22Rv1 (cell line): ENCODE measurements at regions not wholly inside any gene's neighbourhood (a gene's known extent, or its start where the extent isn't known, plus 50 kb on each side); places are given as distances from the start of the nearest gene placed in this dataset.

Source experiments
- ZFX ChIP-seq: fragments of 450-650 bp; IDR thresholded peaks from 2 replicates; pipeline ENCODE4 v1.6.1; 2017; ENCODE audit warnings: antibody characterized with exemption, borderline replicate concordance
- TF ChIP-seq, protein P1 (sequence below): fragments of 450-650 bp; IDR thresholded peaks from 2 replicates; pipeline ENCODE4 v1.5.1; 2017; ENCODE audit warnings: mild to moderate bottlenecking

DNA sequence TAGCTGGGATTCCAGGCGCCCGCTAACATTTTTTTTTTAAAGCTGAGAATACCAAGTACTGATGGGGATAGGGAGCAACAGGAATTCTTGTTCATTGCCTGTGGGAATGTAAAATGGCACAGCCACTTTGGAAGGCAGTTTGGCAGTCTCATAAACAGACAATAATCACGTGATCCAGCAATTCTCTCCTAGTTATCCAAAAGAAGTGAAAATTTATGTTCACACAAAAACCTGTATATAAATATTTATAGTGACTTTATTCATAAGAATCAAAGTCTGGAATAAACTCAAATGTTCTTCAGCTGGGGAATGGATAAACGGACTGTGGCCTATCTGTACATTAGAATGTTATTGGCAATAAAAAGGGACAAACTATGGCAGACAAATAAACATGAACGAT is 72.5 kb upstream of the NEO1 start:
- TF ChIP-seq, protein P1, sequence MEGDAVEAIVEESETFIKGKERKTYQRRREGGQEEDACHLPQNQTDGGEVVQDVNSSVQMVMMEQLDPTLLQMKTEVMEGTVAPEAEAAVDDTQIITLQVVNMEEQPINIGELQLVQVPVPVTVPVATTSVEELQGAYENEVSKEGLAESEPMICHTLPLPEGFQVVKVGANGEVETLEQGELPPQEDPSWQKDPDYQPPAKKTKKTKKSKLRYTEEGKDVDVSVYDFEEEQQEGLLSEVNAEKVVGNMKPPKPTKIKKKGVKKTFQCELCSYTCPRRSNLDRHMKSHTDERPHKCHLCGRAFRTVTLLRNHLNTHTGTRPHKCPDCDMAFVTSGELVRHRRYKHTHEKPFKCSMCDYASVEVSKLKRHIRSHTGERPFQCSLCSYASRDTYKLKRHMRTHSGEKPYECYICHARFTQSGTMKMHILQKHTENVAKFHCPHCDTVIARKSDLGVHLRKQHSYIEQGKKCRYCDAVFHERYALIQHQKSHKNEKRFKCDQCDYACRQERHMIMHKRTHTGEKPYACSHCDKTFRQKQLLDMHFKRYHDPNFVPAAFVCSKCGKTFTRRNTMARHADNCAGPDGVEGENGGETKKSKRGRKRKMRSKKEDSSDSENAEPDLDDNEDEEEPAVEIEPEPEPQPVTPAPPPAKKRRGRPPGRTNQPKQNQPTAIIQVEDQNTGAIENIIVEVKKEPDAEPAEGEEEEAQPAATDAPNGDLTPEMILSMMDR = no peak
- no peak for TF ChIP-seq ZFX
